K562 (cell line): ENCODE measurements at regions not wholly inside any gene's neighbourhood (a gene's known extent, or its start where the extent isn't known, plus 50 kb on each side); places are given as distances from the start of the nearest gene placed in this dataset.

Experiments
- ATAC-seq: fragments of 200-7000 bp; cut with Tn5 transposase; 3 replicates; pipeline ENCODE4 v1.9.1; 2020; ENCODE audit warnings: moderate library complexity
- BruUV-seq: library from RNA; stranded (reverse); fragments of 400-500 nt; replicated peaks from 2 replicates; lab custom pipeline; 2021; lab: Mats Ljungman, UMichigan
- CTCF ChIA-PET: fragments of 300-600 bp; formaldehyde crosslinking; extraction: SDS; loops from one replicate; lab custom pipeline; 2021; ENCODE audit warnings: low intra/inter-chr PET ratio; lab: Yijun Ruan, JAX
- POLR2A ChIA-PET: fragments of 300-600, 350-650 bp; sonication (Branson Sonifier 250); formaldehyde crosslinking; extraction: SDS; loops from one replicate; lab custom pipeline; 2021; ENCODE audit warnings: antibody characterized with exemption, inconsistent platforms; lab: Yijun Ruan, JAX
- DNase-seq, 4 experiments: peaks; one replicate each; pipeline versions ENCODE4 v3.0.0 to v3.0.0-alpha.2; 2011 to 2018; ENCODE audit warnings: low spot score in 3 of 4, mixed read lengths in 3 of 4; ENCODE audit errors: extremely low read depth in 1 of 4
- FAIRE-seq: peaks from 2 replicates; lab custom pipeline; 2011; peaks lifted over from hg19 to GRCh38; lab: Jason Lieb, UNC
- H2AFZ ChIP-seq: 2 replicates; pipeline ENCODE4 v1.6.0; 2011; ENCODE audit warnings: low read depth, low read length, control low read depth, inconsistent platforms
- H3K27ac ChIP-seq: fragments of 200-600 bp; 3 replicates; pipeline ENCODE4 v1.8.0; 2011; ENCODE audit warnings: low read depth, mild to moderate bottlenecking, control low read depth, inconsistent platforms, low read length, moderate library complexity, mixed read lengths; ENCODE audit errors: extremely low read depth
- H3K27me3 ChIP-seq, 2 experiments: fragments of 300-600 bp in 1 of 2; 2 replicates in 1 of 2; 3 replicates in 1 of 2; pipeline versions ENCODE4 v1.6.0 to v1.8.0; 2011; ENCODE audit warnings: inconsistent platforms in 2 of 2, low read length in 2 of 2, mild to moderate bottlenecking in 1 of 2, mixed read lengths in 1 of 2, moderate library complexity in 1 of 2; ENCODE audit not compliant: control insufficient read depth in 2 of 2, insufficient read depth in 2 of 2
- H3K36me3 ChIP-seq: fragments of 300-600 bp; 3 replicates; pipeline ENCODE4 v1.8.0; 2011; ENCODE audit warnings: mild to moderate bottlenecking, low read length, inconsistent platforms; ENCODE audit not compliant: control insufficient read depth, insufficient read depth
- H3K4me1 ChIP-seq, 2 experiments: fragments of 200-600 bp in 1 of 2; replicated peaks in 1 of 2; 2 replicates in 1 of 2; 3 replicates in 1 of 2; pipeline versions ENCODE4 v1.5.1 to v1.8.0; 2011; ENCODE audit warnings: inconsistent platforms in 2 of 2, low read length in 2 of 2, mild to moderate bottlenecking in 1 of 2, mixed read lengths in 1 of 2, moderate library complexity in 1 of 2; ENCODE audit not compliant: control insufficient read depth in 2 of 2, insufficient read depth in 2 of 2
- H3K4me2 ChIP-seq: 2 replicates; pipeline ENCODE4 v1.6.1; 2011; ENCODE audit warnings: low read length, control low read depth, inconsistent platforms, mixed read lengths; ENCODE audit not compliant: insufficient read depth
- H3K4me3 ChIP-seq: fragments of 200-600 bp; sonication (generic), shearing (Covaris generic); 2 replicates; pipeline ENCODE4 v1.5.1; 2016; ENCODE audit warnings: control low read depth, inconsistent platforms
- H3K79me2 ChIP-seq: fragments of 200-600 bp; 3 replicates; pipeline ENCODE4 v1.8.0; 2011; ENCODE audit warnings: low read length, inconsistent platforms; ENCODE audit not compliant: control insufficient read depth, insufficient read depth
- H3K9ac ChIP-seq, 2 experiments: 2 replicates each; pipeline versions ENCODE4 v1.6.0 to v1.6.1; 2011; ENCODE audit warnings: low read depth in 2 of 2, low read length in 2 of 2, control low read depth in 1 of 2, inconsistent platforms in 1 of 2, mild to moderate bottlenecking in 1 of 2, mixed read lengths in 1 of 2; ENCODE audit not compliant: insufficient read depth in 1 of 2
- H3K9me1 ChIP-seq: one replicate; pipeline ENCODE4 v1.6.0; 2011; ENCODE audit warnings: inconsistent platforms, mild to moderate bottlenecking, low read length, moderate library complexity; ENCODE audit not compliant: control insufficient read depth, insufficient read depth
- H3K9me3 ChIP-seq: replicated peaks from 2 replicates; pipeline ENCODE4 v1.5.1; 2011; ENCODE audit warnings: low read depth, low read length, inconsistent platforms; ENCODE audit not compliant: control insufficient read depth, insufficient read depth
- H4K20me1 ChIP-seq: replicated peaks from 2 replicates; pipeline ENCODE4 v1.6.1; 2011; ENCODE audit warnings: low read length, inconsistent platforms, mixed read lengths; ENCODE audit not compliant: control insufficient read depth, insufficient read depth
- ATF1 ChIP-seq, 2 experiments: fragments of 450-650 bp in 1 of 2; IDR thresholded peaks; 2 replicates each; pipeline ENCODE4 v1.6.1; 2016; ENCODE audit warnings: missing compliant biosample characterization in 1 of 2, missing genetic modification characterization in 1 of 2
- CCAR2 ChIP-seq: fragments of 200-400 bp; formaldehyde crosslinking; IDR thresholded peaks from 2 replicates; pipeline ENCODE4 v1.6.1; 2017; ENCODE audit warnings: mild to moderate bottlenecking, low read depth, low read length
- DMBX1 ChIP-seq: fragments of 250-450 bp; sonication (Bioruptor Pico); IDR thresholded peaks from 2 replicates; pipeline ENCODE4 v1.8.0; 2022; ENCODE audit warnings: inconsistent platforms, mild to moderate bottlenecking, moderate library complexity, borderline replicate concordance
- GABPB1 ChIP-seq: sonication (generic); formaldehyde crosslinking; IDR thresholded peaks from 2 replicates; pipeline ENCODE4 v1.8.0; 2022; ENCODE audit warnings: mild to moderate bottlenecking, missing genetic modification reagents
- HNRNPK ChIP-seq: fragments of 200-400 bp; formaldehyde crosslinking; IDR thresholded peaks from one replicate; pipeline ENCODE4 v1.6.1; 2018; ENCODE audit warnings: mild to moderate bottlenecking, low read depth, low read length; ENCODE audit not compliant: poor library complexity, severe bottlenecking
- KAT8 ChIP-seq: fragments of 450-650 bp; IDR thresholded peaks from 2 replicates; pipeline ENCODE4 v1.6.1; 2016; ENCODE audit warnings: low read depth, mild to moderate bottlenecking
- MTA1 ChIP-seq: fragments of 450-650 bp; IDR thresholded peaks from 2 replicates; pipeline ENCODE4 v1.6.1; 2017; ENCODE audit warnings: borderline replicate concordance
- NBN ChIP-seq: fragments of 450-650 bp; IDR thresholded peaks from 2 replicates; pipeline ENCODE4 v1.6.1; 2016; ENCODE audit warnings: low read depth, mild to moderate bottlenecking
- SIN3B ChIP-seq: fragments of 450-650 bp; IDR thresholded peaks from 2 replicates; pipeline ENCODE4 v1.6.1; 2017; ENCODE audit warnings: low read depth, mild to moderate bottlenecking, moderate library complexity
- TAF15 ChIP-seq: fragments of 200-400 bp; formaldehyde crosslinking; IDR thresholded peaks from 2 replicates; pipeline ENCODE4 v1.6.1; 2017; ENCODE audit warnings: mild to moderate bottlenecking, low read depth, low read length, moderate library complexity
- XRCC3 ChIP-seq: fragments of 450-650 bp; IDR thresholded peaks from 2 replicates; pipeline ENCODE4 v1.6.1; 2017; ENCODE audit warnings: mild to moderate bottlenecking, moderate library complexity
- ZNF143 ChIP-seq: sonication (generic); formaldehyde crosslinking; IDR thresholded peaks from 2 replicates; pipeline ENCODE4 v1.9.0; 2022; ENCODE audit warnings: mild to moderate bottlenecking, missing genetic modification reagents
- ZNF384 ChIP-seq: IDR thresholded peaks from 2 replicates; pipeline ENCODE4 v1.6.1; 2012; ENCODE audit warnings: low read depth, low read length, improper control_type of control experiment
- WGBS: fragments of 100-300 bp; shearing (Covaris generic); methylation state at CpG from one replicate; pipeline ENCODE4 v1.1.6; 2016; ENCODE audit warnings: low coverage, mixed read lengths; ENCODE audit not compliant: insufficient coverage; ENCODE audit errors: missing lambda C conversion rate; 5-methylcytosine and 5-hydroxymethylcytosine counted together
- in situ Hi-C: fragments of 300-500 bp; cut with MboI; formaldehyde crosslinking; loops from 4 replicates; pipeline ENCODE4 v1.15.0; 2018; ENCODE audit warnings: inconsistent platforms, mixed read lengths
- intact Hi-C: fragments of 100-400 bp; cut with micrococcal nuclease; formaldehyde crosslinking; loops from 2 replicates; pipeline ENCODE4 v1.14.2; 2022
- TF ChIP-seq, protein P1 (sequence below), 2 experiments: fragments of 450-650 bp; IDR thresholded peaks; 2 replicates each; pipeline ENCODE4 v1.6.1; 2018; ENCODE audit warnings: mild to moderate bottlenecking in 2 of 2, low read depth in 1 of 2; ENCODE audit not compliant: partially characterized antibody in 2 of 2

- Histone ChIP-seq H3K4me3 (no peak overlapping the region), H3K79me2 (no peaks in the 10 kb centered on the region), H4K20me1 (no peaks in the 10 kb centered on the region), H3K9me1 (no peaks in the 10 kb centered on the region), H3K4me2 (no peak overlapping the region), H3K9me3 (no peaks in the 10 kb centered on the region), H3K4me1 (no peaks in the 10 kb centered on the region), H3K27me3 (no peaks in the 10 kb centered on the region), H2AFZ (no peak overlapping the region), H3K27ac (no peak overlapping the region), H3K36me3 (no peaks in the 10 kb centered on the region), H3K9ac (no peak overlapping the region)
- in situ Hi-C loops (no loop called here), intact Hi-C loops (no loop called here)
- ATAC-seq (no peak), FAIRE-seq (no peak), DNase-seq (no peak)
- BruUV-seq = no TSS peak
- POLR2A ChIA-PET = no interaction called here
- 0% methylated on average over 5 of the region's 5 CpGs for WGBS
- TF ChIP-seq GABPB1 (CRISPR knock-in tag) = no peak
- no peak for TF ChIP-seq MTA1
- no peak for TF ChIP-seq HNRNPK
- CTCF ChIA-PET = no interaction called here
These were observed 913.7 kb upstream of the ACVR2A start for GRCh38 chr2:146931109-146931508.

GRCh38 chr2:146927080-146927711, 917.6 kb upstream of the ACVR2A start:
- 0% methylated on average over 3 of the region's 3 CpGs for WGBS
- Histone ChIP-seq H3K9ac (no peak overlapping the region), H3K4me1 (no peaks in the 10 kb centered on the region), H3K27me3 (no peaks in the 10 kb centered on the region), H3K27ac (no peak overlapping the region), H3K9me1 (no peaks in the 10 kb centered on the region), H3K79me2 (no peaks in the 10 kb centered on the region), H3K4me2 (no peak overlapping the region), H3K4me3 (no peak overlapping the region), H2AFZ (no peak overlapping the region), H3K9me3 (no peaks in the 10 kb centered on the region), H4K20me1 (no peaks in the 10 kb centered on the region), H3K36me3 (no peaks in the 10 kb centered on the region)
- FAIRE-seq (no peak), DNase-seq (no peak), ATAC-seq (no peak)
- ChIA-PET POLR2A (interaction anchor here (0.8 kb wide), 1 partner anchor 23 kb away, joined by 3 read pairs; no protein-coding TSS in a partner anchor), CTCF (no interaction called here)
- intact Hi-C loops = no loop called here
- in situ Hi-C loops = no loop called here
- BruUV-seq = no TSS peak
- TF ChIP-seq SIN3B (no peak), KAT8 (no peak), NBN (no peak), ZNF384 (no peak), DMBX1 (CRISPR knock-in tag) (no peak), ATF1 (CRISPR knock-in tag; IDR thresholded peaks at IDR 0.05) (no peak), ATF1 (tag; IDR thresholded peaks at IDR 0.05) (no peak), TAF15 (no peak), XRCC3 (no peak), CCAR2 (no peak), ZNF143 (CRISPR knock-in tag) (no peak)
- TF ChIP-seq, protein P1, sequence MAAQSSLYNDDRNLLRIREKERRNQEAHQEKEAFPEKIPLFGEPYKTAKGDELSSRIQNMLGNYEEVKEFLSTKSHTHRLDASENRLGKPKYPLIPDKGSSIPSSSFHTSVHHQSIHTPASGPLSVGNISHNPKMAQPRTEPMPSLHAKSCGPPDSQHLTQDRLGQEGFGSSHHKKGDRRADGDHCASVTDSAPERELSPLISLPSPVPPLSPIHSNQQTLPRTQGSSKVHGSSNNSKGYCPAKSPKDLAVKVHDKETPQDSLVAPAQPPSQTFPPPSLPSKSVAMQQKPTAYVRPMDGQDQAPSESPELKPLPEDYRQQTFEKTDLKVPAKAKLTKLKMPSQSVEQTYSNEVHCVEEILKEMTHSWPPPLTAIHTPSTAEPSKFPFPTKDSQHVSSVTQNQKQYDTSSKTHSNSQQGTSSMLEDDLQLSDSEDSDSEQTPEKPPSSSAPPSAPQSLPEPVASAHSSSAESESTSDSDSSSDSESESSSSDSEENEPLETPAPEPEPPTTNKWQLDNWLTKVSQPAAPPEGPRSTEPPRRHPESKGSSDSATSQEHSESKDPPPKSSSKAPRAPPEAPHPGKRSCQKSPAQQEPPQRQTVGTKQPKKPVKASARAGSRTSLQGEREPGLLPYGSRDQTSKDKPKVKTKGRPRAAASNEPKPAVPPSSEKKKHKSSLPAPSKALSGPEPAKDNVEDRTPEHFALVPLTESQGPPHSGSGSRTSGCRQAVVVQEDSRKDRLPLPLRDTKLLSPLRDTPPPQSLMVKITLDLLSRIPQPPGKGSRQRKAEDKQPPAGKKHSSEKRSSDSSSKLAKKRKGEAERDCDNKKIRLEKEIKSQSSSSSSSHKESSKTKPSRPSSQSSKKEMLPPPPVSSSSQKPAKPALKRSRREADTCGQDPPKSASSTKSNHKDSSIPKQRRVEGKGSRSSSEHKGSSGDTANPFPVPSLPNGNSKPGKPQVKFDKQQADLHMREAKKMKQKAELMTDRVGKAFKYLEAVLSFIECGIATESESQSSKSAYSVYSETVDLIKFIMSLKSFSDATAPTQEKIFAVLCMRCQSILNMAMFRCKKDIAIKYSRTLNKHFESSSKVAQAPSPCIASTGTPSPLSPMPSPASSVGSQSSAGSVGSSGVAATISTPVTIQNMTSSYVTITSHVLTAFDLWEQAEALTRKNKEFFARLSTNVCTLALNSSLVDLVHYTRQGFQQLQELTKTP (IDR thresholded peaks at IDR 0.05; ENCODE audit: low read depth in 1 of 2, partially characterized antibody in 2 of 2) = no peak
